ENCODE measurements at regions not wholly inside any gene's neighbourhood (a gene's known extent, or its start where the extent isn't known, plus 50 kb on each side); places are given as distances from the start of the nearest gene placed in this dataset.
"Not testable (repeated sequence)": the region's sequence is repeated elsewhere in the genome, so short reads cannot be mapped to it uniquely, and the experiment has no call there.

- DNase-seq, result peak; percentile 5
Observed at GRCh38 chr2:118442996-118443553, 354.8 kb downstream of the INSIG2 start.

DNA sequence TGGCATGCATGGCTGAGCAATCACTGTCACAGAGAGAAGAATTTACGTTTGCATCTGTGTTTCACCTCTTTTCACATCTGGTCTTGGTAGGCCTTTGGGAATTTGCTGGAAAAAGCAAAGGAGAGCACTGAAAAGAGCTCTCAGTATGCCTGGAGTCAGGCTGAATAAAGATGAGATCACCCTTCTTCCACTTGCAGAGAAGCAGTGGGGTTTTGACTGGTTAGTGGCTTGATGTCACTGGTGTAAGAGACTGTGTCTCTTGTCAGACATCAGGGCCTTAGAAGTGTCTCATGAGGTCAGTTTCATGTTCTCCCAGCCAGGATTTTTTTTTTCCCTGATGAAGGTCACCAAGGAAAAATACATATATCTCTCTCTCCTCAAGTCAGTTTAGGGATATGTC, 353.8 kb downstream of the INSIG2 start:
- no peak for DNase-seq

DNA sequence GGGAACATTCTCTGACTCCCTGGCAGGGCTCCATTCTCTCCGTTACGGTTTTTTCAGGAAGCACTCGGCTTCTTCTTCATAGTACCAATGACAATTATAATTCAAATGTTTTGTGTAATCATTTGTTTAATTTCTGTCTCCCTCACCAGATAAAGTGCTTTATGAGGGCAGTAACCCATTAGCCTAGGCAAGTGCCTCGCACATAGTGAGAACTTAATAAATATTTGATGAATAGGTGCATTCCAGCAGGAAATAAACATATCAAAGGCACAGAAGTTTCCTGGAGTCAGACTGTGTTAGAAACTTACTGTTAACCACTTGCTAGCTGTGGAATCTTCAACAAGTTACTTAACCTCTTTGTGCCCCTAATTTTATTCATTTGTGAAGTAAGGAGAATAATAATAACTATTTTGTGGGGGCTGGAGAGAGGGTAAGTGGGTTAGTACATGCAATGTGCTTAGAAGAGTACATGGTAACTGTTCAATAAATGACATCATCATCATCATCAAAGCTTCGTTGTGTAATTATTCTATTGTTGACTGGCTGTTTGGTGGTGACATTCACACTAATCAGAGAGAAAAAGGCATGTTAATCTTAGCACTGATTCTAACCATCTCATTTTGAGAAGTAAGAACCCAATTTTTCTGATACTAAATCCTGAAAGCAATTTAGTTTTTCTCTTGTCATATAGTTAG, 352.3 kb downstream of the INSIG2 start:
- DNase-seq, result no peak

DNA sequence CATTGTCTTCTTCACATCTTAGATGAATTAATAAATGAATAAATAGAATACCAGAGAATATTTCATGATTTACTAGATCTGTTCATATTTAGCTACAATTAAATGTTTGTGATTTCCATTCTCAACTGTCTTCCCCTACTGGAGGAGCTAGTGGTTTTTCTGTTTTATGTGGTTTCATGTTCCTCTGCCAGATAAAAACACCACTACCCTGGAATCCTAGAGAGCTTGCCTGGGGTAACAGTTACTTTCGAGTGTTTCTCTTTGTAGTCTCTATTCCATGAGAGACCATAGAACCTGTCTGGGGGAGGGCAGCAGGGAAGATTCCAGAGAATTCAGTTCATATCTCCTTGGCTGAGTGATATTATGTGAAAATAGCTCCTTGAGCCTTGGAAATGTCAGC, 349.2 kb downstream of the INSIG2 start:
- no peak for DNase-seq

GRCh38 chr2:118431997-118432396, 343.7 kb downstream of the INSIG2 start:
- DNase-seq, result no peak

DNA sequence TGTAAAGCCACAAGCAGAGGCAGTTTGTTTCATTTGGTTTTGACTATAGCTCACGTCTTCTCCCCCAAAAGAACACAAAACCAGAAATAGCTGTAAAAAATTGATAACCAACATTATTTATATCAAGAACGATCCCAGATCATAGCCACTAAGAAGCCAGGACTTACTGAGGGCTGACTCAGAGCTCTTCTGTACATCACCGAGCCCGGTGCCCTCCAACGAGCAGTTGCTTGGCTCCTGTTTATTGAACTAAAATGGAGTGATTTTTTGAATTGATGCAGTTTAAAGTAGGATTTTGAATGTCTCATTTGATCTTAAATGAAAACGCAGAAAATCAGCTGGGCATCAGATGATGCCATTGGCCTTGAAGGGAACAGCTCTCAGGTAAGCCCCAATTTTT, 343.3 kb downstream of the INSIG2 start:
- DNase-seq, result no peak

DNA sequence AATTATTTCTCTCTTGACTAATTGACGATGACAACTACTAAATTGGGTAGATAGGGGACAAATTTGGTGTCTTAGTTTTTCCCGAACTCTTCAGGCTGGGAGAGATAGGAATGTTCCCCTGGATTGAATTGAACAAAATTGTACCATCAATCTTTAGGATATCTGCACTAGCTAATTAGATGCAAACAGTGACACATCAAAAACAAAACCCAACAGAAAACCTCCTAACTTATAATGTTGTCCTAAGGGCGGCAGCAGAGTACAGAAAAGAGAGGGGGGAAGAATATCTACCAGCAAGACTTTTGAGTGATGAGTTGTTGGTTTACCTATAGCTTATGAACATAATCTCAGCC, 342.9 kb downstream of the INSIG2 start:
- peak; percentile 7 for DNase-seq

GRCh38 chr2:118430510-118431164, 342.4 kb downstream of the INSIG2 start:
- DNase-seq, result no peak

GRCh38 chr2:118425191-118425590, 336.9 kb downstream of the INSIG2 start:
- DNase-seq, result no peak

DNA sequence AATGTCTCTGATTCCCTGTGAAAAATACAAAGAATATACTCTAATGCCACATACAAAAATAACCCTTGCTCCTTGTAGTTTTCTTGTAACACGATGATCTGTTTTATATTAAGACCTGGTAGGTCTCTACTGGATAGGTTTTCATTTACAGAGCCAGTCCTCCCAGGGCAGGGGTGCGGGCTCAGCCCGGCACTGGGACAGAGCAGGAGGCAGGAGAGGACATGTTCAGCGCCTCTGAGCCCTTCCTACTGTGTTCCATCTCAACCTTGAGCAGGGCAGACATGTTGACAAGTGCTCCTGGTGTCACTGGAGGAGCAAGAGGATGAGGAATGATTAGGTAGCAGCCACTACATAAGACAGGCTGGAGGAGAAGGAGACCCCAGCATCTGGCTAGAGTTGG, 335.5 kb downstream of the INSIG2 start:
- DNase-seq, result no peak

- DNase-seq, result no peak
Observed at GRCh38 chr2:118421648-118422047, 333.4 kb downstream of the INSIG2 start.

DNA sequence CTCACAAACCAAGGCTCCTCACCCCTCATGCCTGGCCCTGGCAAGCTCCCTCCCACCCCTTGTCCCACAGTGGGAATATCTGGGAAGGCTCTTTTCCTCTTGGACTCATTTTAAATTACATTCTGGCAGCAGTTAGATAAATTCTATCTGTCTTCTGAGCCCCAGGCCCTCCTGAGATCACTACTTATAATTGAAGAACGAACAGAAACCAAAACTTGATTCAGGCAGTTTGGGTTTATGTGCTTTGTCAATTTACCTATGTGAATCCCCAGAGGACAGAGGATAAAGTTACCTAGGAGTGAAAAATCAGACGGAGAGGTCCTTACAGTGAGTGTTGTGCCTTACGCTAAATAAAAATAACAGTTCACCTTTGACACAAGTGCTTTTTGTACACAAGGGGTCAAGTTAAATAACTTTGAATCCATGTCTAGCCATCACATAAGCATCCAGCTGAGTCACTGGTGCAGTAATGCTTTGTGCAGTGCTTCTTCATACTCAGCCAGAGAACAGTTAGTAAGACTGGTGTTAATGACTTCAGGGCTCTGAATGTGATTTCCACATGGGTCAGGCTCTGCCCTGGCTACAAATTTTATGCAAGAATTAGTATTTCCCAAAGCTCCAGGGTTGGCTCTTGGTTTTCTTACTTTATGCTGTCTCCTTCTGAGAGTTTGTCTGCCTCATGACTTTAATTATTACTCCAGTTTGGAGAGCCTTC, 329.3 kb downstream of the INSIG2 start:
- DNase-seq, result no peak

DNA sequence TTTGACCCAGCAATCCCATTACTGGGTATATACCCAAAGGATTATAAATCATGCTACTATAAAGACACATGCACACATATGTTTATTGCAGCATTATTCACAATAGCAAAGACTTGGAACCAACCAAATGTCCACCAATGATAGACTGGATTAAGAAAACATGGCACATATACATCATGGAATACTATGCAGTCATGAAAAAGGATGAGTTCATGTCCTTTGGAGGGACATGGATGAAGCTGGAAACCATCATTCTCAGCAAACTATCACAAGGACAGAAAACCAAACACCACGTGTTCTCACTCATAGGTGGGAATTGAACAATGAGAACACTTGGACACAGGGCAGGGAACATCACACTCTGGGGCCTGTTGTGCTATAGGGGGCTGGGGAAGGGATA, 326.9 kb downstream of the INSIG2 start:
- DNase-seq, result not testable (repeated sequence)

GRCh38 chr2:118403658-118404451, 315.6 kb downstream of the INSIG2 start:
- DNase-seq, result no peak

DNA sequence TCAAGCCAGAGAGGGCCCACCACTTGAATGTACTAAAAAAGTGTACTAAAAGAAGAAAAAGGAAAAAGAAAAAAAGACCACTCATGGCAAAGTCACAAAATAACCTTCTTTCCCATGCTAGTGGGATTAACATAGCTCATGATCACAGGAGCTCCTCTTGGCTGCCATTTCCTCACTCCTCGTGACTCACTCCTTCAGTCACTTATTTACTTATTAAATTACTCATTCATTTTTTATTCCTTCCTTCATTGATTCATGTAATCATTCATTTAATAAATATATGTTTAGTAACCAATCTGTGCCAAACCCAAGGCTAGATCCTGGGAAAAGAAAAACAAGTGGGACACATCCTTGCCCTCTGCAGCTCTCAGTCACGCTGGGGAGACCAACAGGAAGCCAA, 300.5 kb downstream of the INSIG2 start:
- no peak for DNase-seq

DNA sequence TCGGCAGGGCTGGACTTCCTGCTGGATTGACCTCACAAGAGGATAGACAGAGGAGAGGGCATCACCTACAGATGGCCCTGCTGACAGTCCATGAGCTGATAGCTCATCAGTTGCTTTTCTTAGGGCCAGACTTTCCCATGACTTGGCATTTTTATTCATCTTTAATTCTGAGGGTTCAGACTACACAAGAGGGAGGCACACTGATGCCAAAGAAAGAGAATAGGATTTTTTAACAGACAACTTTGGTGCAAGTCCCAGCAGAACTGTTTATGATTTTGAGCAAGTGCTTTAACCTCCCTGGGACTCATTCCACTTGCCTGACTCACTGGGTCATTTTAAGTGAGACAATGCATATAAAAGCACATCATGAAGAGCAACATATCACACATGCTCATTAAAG, 299.2 kb downstream of the INSIG2 start:
- DNase-seq, result no peak

GRCh38 chr2:118386641-118387302, 298.5 kb downstream of the INSIG2 start:
- DNase-seq, result no peak

DNA sequence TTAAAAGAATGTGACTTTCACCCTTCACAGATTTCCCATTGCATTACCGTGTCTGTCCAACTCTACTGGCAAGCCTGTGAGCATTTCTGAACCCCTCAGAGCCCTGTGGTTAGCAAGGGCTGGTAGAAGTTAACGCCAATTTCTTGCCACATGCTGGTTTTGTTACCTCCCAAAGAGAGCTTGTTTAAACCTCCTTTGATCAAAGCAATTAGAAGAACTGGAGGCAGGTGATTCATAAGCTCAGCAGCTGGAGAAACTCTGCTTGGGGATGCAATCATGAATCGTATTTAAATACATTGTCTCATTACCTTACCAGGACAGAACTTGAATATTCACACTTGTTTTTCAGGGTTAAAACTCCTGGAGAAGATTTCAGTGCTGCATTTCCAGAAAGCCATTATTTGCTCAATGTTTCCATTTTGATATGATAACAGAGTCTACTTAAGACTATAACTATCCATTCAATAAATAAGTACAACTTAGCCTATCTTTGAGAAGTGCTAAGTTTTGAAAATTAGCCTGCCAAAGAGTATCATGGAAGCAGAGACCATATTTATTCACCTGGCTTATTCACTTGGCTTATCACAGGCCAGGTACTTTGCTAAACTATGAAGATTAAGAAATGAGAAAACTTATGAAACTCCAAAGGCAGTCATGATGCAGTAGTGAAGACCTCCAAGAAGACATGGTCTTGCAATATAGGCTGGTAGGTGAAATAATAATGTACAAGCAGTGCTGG, 292.8 kb downstream of the INSIG2 start:
- DNase-seq, result no peak

DNA sequence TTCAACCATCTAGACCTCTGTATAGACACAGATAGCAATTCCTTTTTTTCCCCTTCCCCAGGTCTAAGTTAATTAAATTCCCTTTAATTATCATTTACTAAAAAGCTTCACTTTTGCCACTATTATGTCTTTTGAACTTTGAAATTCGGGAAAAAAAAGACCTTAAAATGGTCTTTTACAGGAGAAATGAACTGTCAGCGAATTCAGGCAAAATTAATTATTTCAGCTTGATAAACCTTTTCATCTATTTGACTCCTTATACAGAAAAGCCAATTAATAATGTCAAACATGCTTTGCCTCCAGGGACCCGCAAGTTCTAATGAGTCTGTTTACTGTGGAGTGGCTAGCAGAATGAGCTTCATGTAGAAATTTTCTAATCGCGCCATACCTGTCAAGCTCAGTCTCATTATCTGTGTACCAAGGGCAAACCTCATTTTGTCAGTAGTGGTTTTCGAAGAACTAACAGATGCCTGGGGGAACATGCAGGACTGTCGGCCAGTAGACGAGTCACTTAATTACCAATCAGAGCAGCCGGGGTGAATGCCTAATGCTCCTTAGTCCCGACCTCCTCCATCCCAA, 287.7 kb downstream of the INSIG2 start:
- DNase-seq, result no peak

- no peak for DNase-seq
Observed at GRCh38 chr2:118374974-118375755, 286.9 kb downstream of the INSIG2 start.

All from RPMI8226 (cell line).